ENCODE measurements at regions not wholly inside any gene's neighbourhood (a gene's known extent, or its start where the extent isn't known, plus 50 kb on each side); places are given as distances from the start of the nearest gene placed in this dataset.

GRCh38 chr11:92768121-92768840 lies 201.2 kb upstream of the MTNR1B start:
- DNase-seq: no peak

GRCh38 chr11:92769112-92769511 lies 200.3 kb upstream of the MTNR1B start:
- no peak for DNase-seq

- DNase-seq: no peak
These were observed 199.0 kb upstream of the MTNR1B start for GRCh38 chr11:92770419-92770818.

- no peak for DNase-seq
These were observed 198.5 kb upstream of the MTNR1B start for GRCh38 chr11:92770981-92771380.

GRCh38 chr11:92771701-92772100 lies 197.8 kb upstream of the MTNR1B start:
- no peak for DNase-seq

- no peak for DNase-seq
These were observed 194.3 kb upstream of the MTNR1B start for GRCh38 chr11:92775003-92775676.

GRCh38 chr11:92776676-92777075 lies 192.8 kb upstream of the MTNR1B start:
- no peak for DNase-seq

GRCh38 chr11:92779746-92780145 lies 189.7 kb upstream of the MTNR1B start:
- DNase-seq: no peak

GRCh38 chr11:92781151-92781550 lies 188.3 kb upstream of the MTNR1B start:
- no peak for DNase-seq

GRCh38 chr11:92782806-92783205 lies 186.6 kb upstream of the MTNR1B start:
- no peak for DNase-seq

- no peak for DNase-seq
These were observed 185.1 kb upstream of the MTNR1B start for GRCh38 chr11:92784331-92784730.

GRCh38 chr11:92787638-92788037 lies 181.8 kb upstream of the MTNR1B start:
- DNase-seq: no peak

GRCh38 chr11:92789761-92790160 lies 179.7 kb upstream of the MTNR1B start:
- DNase-seq: no peak

- no peak for DNase-seq
These were observed 179.1 kb upstream of the MTNR1B start for GRCh38 chr11:92790366-92790765.

- DNase-seq: no peak
These were observed 178.4 kb upstream of the MTNR1B start for GRCh38 chr11:92790926-92791616.

GRCh38 chr11:92791886-92792285 lies 177.6 kb upstream of the MTNR1B start:
- no peak for DNase-seq

- DNase-seq: no peak
These were observed 176.3 kb upstream of the MTNR1B start for GRCh38 chr11:92793189-92793588.

GRCh38 chr11:92794783-92795182 lies 174.7 kb upstream of the MTNR1B start:
- DNase-seq: no peak

- DNase-seq: no peak
These were observed 172.7 kb upstream of the MTNR1B start for GRCh38 chr11:92796744-92797143.

GRCh38 chr11:92797874-92798273 lies 171.6 kb upstream of the MTNR1B start:
- DNase-seq: no peak

GRCh38 chr11:92801685-92802084 lies 167.8 kb upstream of the MTNR1B start:
- DNase-seq: no peak

GRCh38 chr11:92802644-92803043 lies 166.8 kb upstream of the MTNR1B start:
- DNase-seq: no peak

- DNase-seq: no peak
These were observed 166.1 kb upstream of the MTNR1B start for GRCh38 chr11:92803391-92803790.

- no peak for DNase-seq
These were observed 165.0 kb upstream of the MTNR1B start for GRCh38 chr11:92804388-92804966.
